ENCODE measurements at regions not wholly inside any gene's neighbourhood (a gene's known extent, or its start where the extent isn't known, plus 50 kb on each side); places are given as distances from the start of the nearest gene placed in this dataset.

DNA sequence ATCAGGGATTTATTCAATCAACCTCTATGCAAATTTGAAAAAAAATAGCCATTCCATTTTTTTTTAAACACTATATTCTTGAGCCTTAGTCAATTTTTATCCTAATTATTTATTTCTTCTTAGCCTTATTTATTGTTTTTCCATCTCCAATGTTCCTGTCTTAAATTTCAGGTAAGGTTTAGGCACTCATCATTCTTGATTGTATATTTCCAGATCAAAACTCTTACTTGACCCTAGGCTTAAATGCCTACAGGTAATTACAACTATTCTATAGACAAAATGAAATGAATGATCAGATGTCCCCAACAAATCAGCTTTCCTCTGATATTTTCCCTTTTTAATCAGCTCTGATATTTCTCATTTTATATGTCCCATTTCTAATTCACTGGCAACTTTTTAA is 402.6 kb upstream of the EPHA7 start:
- POLR2A ChIA-PET = no interaction called here
- TF ChIP-seq, protein P1, sequence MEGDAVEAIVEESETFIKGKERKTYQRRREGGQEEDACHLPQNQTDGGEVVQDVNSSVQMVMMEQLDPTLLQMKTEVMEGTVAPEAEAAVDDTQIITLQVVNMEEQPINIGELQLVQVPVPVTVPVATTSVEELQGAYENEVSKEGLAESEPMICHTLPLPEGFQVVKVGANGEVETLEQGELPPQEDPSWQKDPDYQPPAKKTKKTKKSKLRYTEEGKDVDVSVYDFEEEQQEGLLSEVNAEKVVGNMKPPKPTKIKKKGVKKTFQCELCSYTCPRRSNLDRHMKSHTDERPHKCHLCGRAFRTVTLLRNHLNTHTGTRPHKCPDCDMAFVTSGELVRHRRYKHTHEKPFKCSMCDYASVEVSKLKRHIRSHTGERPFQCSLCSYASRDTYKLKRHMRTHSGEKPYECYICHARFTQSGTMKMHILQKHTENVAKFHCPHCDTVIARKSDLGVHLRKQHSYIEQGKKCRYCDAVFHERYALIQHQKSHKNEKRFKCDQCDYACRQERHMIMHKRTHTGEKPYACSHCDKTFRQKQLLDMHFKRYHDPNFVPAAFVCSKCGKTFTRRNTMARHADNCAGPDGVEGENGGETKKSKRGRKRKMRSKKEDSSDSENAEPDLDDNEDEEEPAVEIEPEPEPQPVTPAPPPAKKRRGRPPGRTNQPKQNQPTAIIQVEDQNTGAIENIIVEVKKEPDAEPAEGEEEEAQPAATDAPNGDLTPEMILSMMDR (IDR thresholded peaks at IDR 0.05; ENCODE audit: insufficient read depth, low read length, missing control alignments) = no peak
- H3K4me3 ChIP-seq (ENCODE audit: low read depth, low read length) = no peak overlapping the region
- DNase-seq (ENCODE audit: low read depth, low spot score) = no peak
- CTCF ChIA-PET = no interaction called here

DNA sequence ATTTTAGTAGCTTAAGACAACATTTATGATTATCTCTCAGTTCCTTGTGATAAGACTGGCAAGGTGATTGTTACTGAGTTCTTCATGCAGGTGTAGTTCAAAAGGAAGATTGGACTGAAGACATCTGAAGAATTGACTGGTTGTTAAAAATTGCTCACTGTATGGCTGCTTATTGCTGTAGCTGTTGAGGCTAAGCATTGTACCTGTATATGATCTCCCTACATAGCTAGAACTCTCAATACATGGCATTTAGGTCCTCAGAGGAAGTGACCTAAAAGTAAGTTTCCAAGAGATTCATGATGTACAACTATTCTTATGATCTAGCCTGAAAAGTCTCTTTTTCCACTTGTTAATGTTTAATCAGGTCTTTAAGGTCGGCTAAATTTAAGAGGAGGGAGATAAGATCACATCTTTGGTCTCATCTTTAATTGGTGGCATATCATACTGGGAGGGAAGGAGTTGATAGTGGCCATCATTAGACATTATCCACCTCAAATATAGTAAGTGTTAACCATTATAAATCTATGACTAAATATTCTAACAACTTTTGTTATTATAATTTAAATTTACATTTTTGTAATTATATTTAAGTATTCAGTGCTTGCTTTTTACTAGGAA is 401.2 kb upstream of the EPHA7 start:
- ChIA-PET CTCF (no interaction called here), POLR2A (no interaction called here)
- H3K4me3 ChIP-seq (ENCODE audit: low read depth, low read length) = no peak overlapping the region
- DNase-seq (ENCODE audit: low read depth, low spot score) = no peak
- TF ChIP-seq, protein P1 (IDR thresholded peaks at IDR 0.05; ENCODE audit: insufficient read depth, low read length, missing control alignments) = no peak

DNA sequence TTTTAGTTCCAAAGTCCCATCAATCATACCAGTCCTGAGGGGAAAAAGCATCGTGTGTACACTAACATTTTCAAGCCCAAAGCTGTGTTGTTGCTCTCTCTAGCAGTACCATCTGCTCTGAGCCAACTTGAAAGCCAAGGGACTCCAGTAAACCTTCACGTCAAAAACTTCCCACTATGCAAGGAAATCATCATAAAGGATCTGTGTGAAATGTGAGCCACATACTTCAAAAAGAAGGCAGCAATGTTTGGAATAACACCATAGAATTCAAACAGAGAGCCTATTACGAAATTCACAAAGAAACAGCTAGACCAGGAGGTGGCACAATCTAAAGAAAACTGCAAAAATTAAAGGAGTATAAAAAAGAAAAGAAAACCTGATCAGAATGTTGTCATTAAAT is 399.8 kb upstream of the EPHA7 start:
- no peak overlapping the region for H3K4me3 ChIP-seq (ENCODE audit: low read depth, low read length)
- TF ChIP-seq, protein P1 (IDR thresholded peaks at IDR 0.05; ENCODE audit: insufficient read depth, low read length, missing control alignments) = no peak
- ChIA-PET POLR2A (no interaction called here), CTCF (no interaction called here)
- DNase-seq (ENCODE audit: low read depth, low spot score) = no peak

DNA sequence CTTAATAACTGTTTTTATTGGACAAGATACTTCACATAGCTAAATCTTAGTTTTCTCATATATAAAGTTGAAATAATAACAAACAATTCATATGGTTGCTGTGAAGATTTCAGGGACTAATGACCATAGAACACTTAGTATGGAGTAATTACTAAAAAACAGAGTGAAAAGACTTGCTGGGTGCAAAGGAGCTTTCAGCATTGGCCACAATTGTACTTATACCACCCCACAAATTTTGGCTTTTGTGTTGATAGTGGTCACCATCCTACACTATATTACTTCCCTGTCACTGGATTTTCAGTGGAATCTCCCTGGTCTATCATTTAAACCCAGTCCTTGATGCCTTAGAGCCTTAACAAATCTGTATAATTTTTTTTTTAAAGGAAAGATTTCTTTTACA is 398.6 kb upstream of the EPHA7 start:
- no peak overlapping the region for H3K4me3 ChIP-seq (ENCODE audit: low read depth, low read length)
- POLR2A ChIA-PET = no interaction called here
- CTCF ChIA-PET = no interaction called here
- TF ChIP-seq, protein P1 (IDR thresholded peaks at IDR 0.05; ENCODE audit: insufficient read depth, low read length, missing control alignments) = no peak
- no peak for DNase-seq (ENCODE audit: low read depth, low spot score)

DNA sequence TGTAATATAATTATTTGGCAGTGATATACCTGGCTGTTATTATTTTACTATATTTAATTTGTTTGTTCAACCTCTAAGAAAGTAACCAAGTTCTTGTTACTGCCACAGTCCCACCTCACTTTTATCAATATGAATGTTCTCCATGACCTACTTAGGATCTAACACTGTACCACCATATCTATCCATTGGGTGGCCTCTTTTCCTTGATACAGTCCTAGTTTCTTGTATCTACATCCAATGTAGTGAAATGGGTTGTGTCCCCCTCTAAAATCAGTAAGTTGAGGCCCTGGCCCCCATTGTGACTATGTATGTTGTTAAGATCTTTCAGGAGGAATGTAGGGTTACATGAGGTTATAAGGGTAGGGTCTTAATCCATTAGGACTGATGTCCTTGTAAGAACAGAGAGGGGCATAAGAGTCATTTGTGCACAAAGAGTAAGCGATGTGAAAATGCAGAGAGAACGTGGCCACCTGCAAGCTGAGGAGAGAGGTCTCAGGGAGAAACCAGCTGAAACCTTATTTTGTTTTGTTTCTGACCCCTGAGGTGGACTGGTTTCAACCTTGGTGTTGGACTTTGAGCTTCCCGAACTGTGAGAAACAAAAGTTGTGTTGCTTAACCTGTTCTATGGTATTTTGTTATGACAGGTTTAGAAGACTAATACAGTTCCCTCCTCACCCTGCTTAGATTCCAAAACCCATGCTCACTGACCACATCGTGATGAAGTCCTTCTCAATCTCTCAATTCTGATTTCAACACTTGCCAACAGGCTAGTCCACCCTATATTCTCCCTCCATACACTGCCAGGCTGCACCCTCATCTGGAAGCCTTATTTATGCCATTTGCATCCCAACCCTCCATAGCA is 387.3 kb upstream of the EPHA7 start:
- TF ChIP-seq, protein P1 (IDR thresholded peaks at IDR 0.05; ENCODE audit: insufficient read depth, low read length, missing control alignments) = no peak
- ChIA-PET POLR2A (no interaction called here), CTCF (no interaction called here)
- H3K4me3 ChIP-seq (ENCODE audit: low read depth, low read length) = no peak overlapping the region
- DNase-seq (ENCODE audit: low read depth, low spot score) = no peak

DNA sequence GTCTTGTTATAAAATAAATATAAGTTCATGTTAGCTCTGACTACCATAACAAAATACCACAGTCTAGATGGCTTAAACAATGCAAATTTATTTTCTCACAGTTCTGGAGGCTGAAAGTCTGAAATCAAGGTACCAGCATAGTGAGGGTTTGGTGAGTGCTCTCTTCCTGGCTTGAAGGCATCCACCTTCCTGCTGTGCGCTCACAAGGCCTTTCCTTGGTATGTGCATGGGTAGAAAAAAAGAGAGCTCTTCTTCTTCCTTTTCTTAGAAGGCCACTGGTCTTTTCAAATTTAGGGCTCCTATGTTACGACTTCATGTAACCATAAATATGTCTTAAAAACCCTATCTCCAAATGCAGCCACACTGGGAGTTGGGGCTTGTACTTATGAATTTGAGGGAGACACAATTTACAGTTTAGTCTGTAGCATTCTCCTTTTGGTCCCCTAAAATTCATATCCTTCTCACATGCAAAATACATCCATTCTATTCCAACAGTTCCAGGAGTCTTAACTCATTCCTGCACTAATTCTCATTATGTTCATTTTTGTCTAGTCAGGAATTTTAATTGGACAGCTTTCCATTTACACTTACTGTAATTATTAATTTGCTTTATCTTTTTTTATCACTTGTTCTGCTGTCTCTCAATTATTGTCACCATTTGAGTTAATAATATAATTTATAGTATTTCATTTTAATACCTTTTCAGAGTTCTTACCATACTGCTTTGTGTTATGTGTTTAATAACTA is 381.9 kb upstream of the EPHA7 start:
- no peak for DNase-seq (ENCODE audit: low read depth, low spot score)
- ChIA-PET CTCF (no interaction called here), POLR2A (no interaction called here)
- TF ChIP-seq, protein P1 (IDR thresholded peaks at IDR 0.05; ENCODE audit: insufficient read depth, low read length, missing control alignments) = no peak
- no peak overlapping the region for H3K4me3 ChIP-seq (ENCODE audit: low read depth, low read length)
